H1 (cell line): ENCODE measurements at regions not wholly inside any gene's neighbourhood (a gene's known extent, or its start where the extent isn't known, plus 50 kb on each side); places are given as distances from the start of the nearest gene placed in this dataset.

Experiments
- CTCF ChIA-PET: fragments of 300-600 bp; sonication (Branson Sonifier 250); formaldehyde crosslinking; loops from one replicate; lab custom pipeline; 2021; ENCODE audit not compliant: partially characterized antibody; lab: Charles Lee
- POLR2A ChIA-PET: fragments of 300-600 bp; sonication (Branson Sonifier 250); formaldehyde crosslinking; loops from one replicate; lab custom pipeline; 2021; ENCODE audit warnings: inconsistent platforms; ENCODE audit not compliant: partially characterized antibody; lab: Charles Lee
- DNase-seq, 2 experiments: peaks; one replicate each; pipeline versions ENCODE4 v3.0.0 to v3.0.0-alpha.2; 2010 to 2022; ENCODE audit warnings: low spot score in 2 of 2, low read depth in 1 of 2, mixed read lengths in 1 of 2
- FAIRE-seq: peaks from 2 replicates; lab custom pipeline; 2011; peaks lifted over from hg19 to GRCh38; lab: Jason Lieb, UNC
- H2AFZ ChIP-seq: 2 replicates; pipeline ENCODE4 v1.8.1; 2012; ENCODE audit warnings: low read length, inconsistent platforms
- H2AK5ac ChIP-seq: 2 replicates; pipeline ENCODE4 v1.6.1; 2013; ENCODE audit warnings: low read depth, low read length
- H2BK120ac ChIP-seq: replicated peaks from 2 replicates; pipeline ENCODE3; 2013; ENCODE audit warnings: low read depth, low read length, inconsistent platforms
- H2BK12ac ChIP-seq: 2 replicates; pipeline ENCODE4 v1.6.1; 2013; ENCODE audit warnings: low read depth, low read length
- H2BK15ac ChIP-seq: 2 replicates; pipeline ENCODE4 v1.6.1; 2013; ENCODE audit warnings: low read length
- H2BK20ac ChIP-seq: 2 replicates; pipeline ENCODE4 v1.6.1; 2013; ENCODE audit warnings: low read length
- H2BK5ac ChIP-seq: 2 replicates; pipeline ENCODE4 v1.6.1; 2013; ENCODE audit warnings: low read depth, low read length
- H3K14ac ChIP-seq: 2 replicates; pipeline ENCODE4 v1.6.1; 2013; ENCODE audit warnings: inconsistent platforms; ENCODE audit not compliant: insufficient read length
- H3K18ac ChIP-seq: 2 replicates; pipeline ENCODE4 v1.6.1; 2013; ENCODE audit warnings: low read length; ENCODE audit errors: extremely low read depth
- H3K23ac ChIP-seq: 2 replicates; pipeline ENCODE4 v1.6.1; 2013; ENCODE audit warnings: inconsistent platforms; ENCODE audit not compliant: insufficient read length
- H3K23me2 ChIP-seq: 2 replicates; pipeline ENCODE4 v1.6.1; 2013; ENCODE audit warnings: low read depth, low read length
- H3K27ac ChIP-seq: 2 replicates; pipeline ENCODE4 v1.6.1; 2011; ENCODE audit warnings: low read depth, low read length, inconsistent platforms
- H3K27me3 ChIP-seq, 4 experiments: replicated peaks in 1 of 4; 1 replicate in 1 of 4; 2 replicates in 3 of 4; pipeline versions ENCODE4 v1.6.1 to v1.8.1; 2011 to 2013; ENCODE audit warnings: low read length in 3 of 4, mild to moderate bottlenecking in 3 of 4, inconsistent platforms in 2 of 4, mixed read lengths in 2 of 4, moderate library complexity in 1 of 4; ENCODE audit not compliant: control insufficient read depth in 3 of 4, insufficient read depth in 3 of 4; ENCODE audit errors: extremely low read depth in 1 of 4
- H3K36me3 ChIP-seq, 4 experiments: 2 replicates each; pipeline versions ENCODE4 v1.6.1 to v1.8.1; 2011 to 2013; ENCODE audit warnings: mild to moderate bottlenecking in 4 of 4, low read length in 3 of 4, moderate library complexity in 2 of 4, control low read depth in 1 of 4, inconsistent platforms in 1 of 4; ENCODE audit not compliant: insufficient read depth in 4 of 4, control insufficient read depth in 2 of 4
- H3K4ac ChIP-seq: replicated peaks from 2 replicates; pipeline ENCODE3; 2013; ENCODE audit warnings: low read length, low read depth, mixed read lengths, inconsistent platforms; ENCODE audit not compliant: insufficient read length
- H3K4me1 ChIP-seq, 4 experiments: replicated peaks in 1 of 4; 1 replicate in 1 of 4; 2 replicates in 3 of 4; pipeline versions ENCODE4 v1.6.1 to v1.8.1; 2011 to 2013; ENCODE audit warnings: low read length in 3 of 4, inconsistent platforms in 2 of 4, mixed read lengths in 1 of 4; ENCODE audit not compliant: insufficient read depth in 4 of 4, control insufficient read depth in 3 of 4
- H3K4me2 ChIP-seq, 2 experiments: 2 replicates each; pipeline versions ENCODE4 v1.6.1 to v1.8.1; 2011 to 2013; ENCODE audit warnings: low read depth in 2 of 2, low read length in 2 of 2, control low read depth in 1 of 2, inconsistent platforms in 1 of 2, mild to moderate bottlenecking in 1 of 2; ENCODE audit not compliant: insufficient read depth in 1 of 2
- H3K4me3 ChIP-seq, 4 experiments: fragments of 200-600, 300-600 bp in 1 of 4; sonication (generic), shearing (Covaris generic), sonication (Bioruptor Twin) in 1 of 4; 2 replicates each; pipeline versions ENCODE4 v1.5.1 to v1.8.1; 2011 to 2016; ENCODE audit warnings: low read length in 4 of 4, low read depth in 3 of 4, control low read depth in 2 of 4, inconsistent platforms in 2 of 4, mild to moderate bottlenecking in 2 of 4, mixed read lengths in 1 of 4, moderate library complexity in 1 of 4; ENCODE audit not compliant: insufficient read depth in 2 of 4; ENCODE audit errors: extremely low read depth in 1 of 4
- H3K56ac ChIP-seq: replicated peaks from 2 replicates; pipeline ENCODE3; 2013; ENCODE audit warnings: low read depth, mild to moderate bottlenecking, mixed read lengths, low read length, inconsistent platforms; ENCODE audit not compliant: insufficient read length
- H3K79me1 ChIP-seq: 2 replicates; pipeline ENCODE4 v1.6.1; 2013; ENCODE audit warnings: low read depth, low read length, control low read depth
- H3K79me2 ChIP-seq, 2 experiments: 2 replicates each; pipeline versions ENCODE4 v1.6.1 to v1.8.1; 2012 to 2013; ENCODE audit warnings: low read length in 2 of 2, mild to moderate bottlenecking in 2 of 2, inconsistent platforms in 1 of 2; ENCODE audit not compliant: insufficient read depth in 2 of 2, control insufficient read depth in 1 of 2
- H3K9ac ChIP-seq, 4 experiments: replicated peaks in 1 of 4; 1 replicate in 1 of 4; 2 replicates in 3 of 4; pipeline versions ENCODE4 v1.6.1 to v1.8.1; 2011 to 2013; ENCODE audit warnings: low read depth in 3 of 4, low read length in 3 of 4, control low read depth in 2 of 4, mild to moderate bottlenecking in 2 of 4, moderate library complexity in 2 of 4, inconsistent platforms in 1 of 4; ENCODE audit errors: extremely low read depth in 1 of 4
- H3K9me3 ChIP-seq, 2 experiments: 2 replicates each; pipeline versions ENCODE4 v1.6.1 to v1.8.1; 2012 to 2013; ENCODE audit warnings: mild to moderate bottlenecking in 2 of 2, moderate library complexity in 2 of 2, control low read depth in 1 of 2, inconsistent platforms in 1 of 2, low read depth in 1 of 2, low read length in 1 of 2, mixed read lengths in 1 of 2; ENCODE audit not compliant: insufficient read depth in 2 of 2
- H4K20me1 ChIP-seq, 2 experiments: replicated peaks in 1 of 2; 2 replicates each; pipeline versions ENCODE3 to v1.8.1; 2011 to 2013; ENCODE audit warnings: inconsistent platforms in 2 of 2, low read length in 2 of 2, mild to moderate bottlenecking in 1 of 2; ENCODE audit not compliant: insufficient read depth in 2 of 2, control insufficient read depth in 1 of 2
- H4K5ac ChIP-seq: 2 replicates; pipeline ENCODE4 v1.6.1; 2013; ENCODE audit warnings: low read length, low read depth, mixed read lengths, inconsistent platforms; ENCODE audit not compliant: insufficient read length
- H4K8ac ChIP-seq: 2 replicates; pipeline ENCODE4 v1.8.0; 2013; ENCODE audit warnings: mild to moderate bottlenecking, moderate library complexity, low read length, inconsistent platforms; ENCODE audit not compliant: insufficient read depth; ENCODE audit errors: extremely low read depth
- H4K91ac ChIP-seq: replicated peaks from 2 replicates; pipeline ENCODE3; 2013; ENCODE audit warnings: low read length, mixed read lengths, inconsistent platforms; ENCODE audit not compliant: insufficient read length
- EZH2 ChIP-seq: fragments of 200-600 bp; sonication (generic); IDR thresholded peaks from 2 replicates; pipeline ENCODE4 v1.7.1; 2012; ENCODE audit warnings: low read depth, mild to moderate bottlenecking, moderate library complexity, low read length, inconsistent platforms; ENCODE audit not compliant: severe bottlenecking
- WGBS, 2 experiments: shearing (Covaris generic) in 1 of 2; methylation state at CpG; one replicate each; pipeline versions ENCODE4 v1.1.6 to v1.1.7; 2013 to 2015; ENCODE audit warnings: low lambda C conversion rate in 2 of 2, mixed read lengths in 2 of 2, inconsistent platforms in 1 of 2, low coverage in 1 of 2, missing lambda C conversion rate in 1 of 2; ENCODE audit not compliant: insufficient replicate concordance in 2 of 2, insufficient coverage in 1 of 2, insufficient read length in 1 of 2; ENCODE audit errors: extremely low coverage in 1 of 2, missing lambda C conversion rate in 1 of 2; 5-methylcytosine and 5-hydroxymethylcytosine counted together
- TF ChIP-seq, protein P1 (sequence below): IDR thresholded peaks from 2 replicates; pipeline ENCODE4 v1.6.1; 2011; ENCODE audit warnings: low read length, improper control_type of control experiment

DNA sequence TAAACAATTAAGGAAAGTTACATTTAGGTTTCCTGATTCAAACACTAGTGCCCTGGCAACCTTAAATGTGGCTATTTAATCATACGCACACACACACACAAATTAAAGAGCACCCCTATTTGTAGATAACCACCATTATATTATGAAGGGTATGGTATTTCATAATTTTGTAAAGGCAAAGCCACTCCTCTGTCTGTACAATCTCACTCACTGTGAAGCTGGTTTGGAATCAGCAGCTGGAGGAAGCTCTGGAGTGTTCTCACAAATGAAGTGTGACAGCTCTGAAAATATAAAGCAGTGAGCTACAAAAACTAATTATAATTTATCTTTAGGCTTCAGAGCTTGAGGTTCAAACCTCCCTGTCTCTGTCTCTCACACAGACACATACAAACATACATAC is 57.9 kb upstream of the KCNJ16 start:
- ChIA-PET POLR2A (no interaction called here), CTCF (no interaction called here)
- no peak overlapping the region for H2AK5ac ChIP-seq
- H4K20me1 ChIP-seq: no peaks in the 10 kb centered on the region
- H3K14ac ChIP-seq: no peak overlapping the region
- H4K8ac ChIP-seq: no peak overlapping the region
- H3K18ac ChIP-seq: no peak overlapping the region
- no peaks in the 10 kb centered on the region for H3K79me1 ChIP-seq
- no peak overlapping the region for H3K23ac ChIP-seq
- no peaks in the 10 kb centered on the region for H3K23me2 ChIP-seq
- H3K9me3 ChIP-seq: no peaks in the 10 kb centered on the region
- H3K4me3 ChIP-seq: no peak overlapping the region
- no peak overlapping the region for H2AFZ ChIP-seq
- no peak overlapping the region for H3K9ac ChIP-seq
- H2BK12ac ChIP-seq: no peak overlapping the region
- no peak overlapping the region for H4K91ac ChIP-seq
- TF ChIP-seq, protein P1, sequence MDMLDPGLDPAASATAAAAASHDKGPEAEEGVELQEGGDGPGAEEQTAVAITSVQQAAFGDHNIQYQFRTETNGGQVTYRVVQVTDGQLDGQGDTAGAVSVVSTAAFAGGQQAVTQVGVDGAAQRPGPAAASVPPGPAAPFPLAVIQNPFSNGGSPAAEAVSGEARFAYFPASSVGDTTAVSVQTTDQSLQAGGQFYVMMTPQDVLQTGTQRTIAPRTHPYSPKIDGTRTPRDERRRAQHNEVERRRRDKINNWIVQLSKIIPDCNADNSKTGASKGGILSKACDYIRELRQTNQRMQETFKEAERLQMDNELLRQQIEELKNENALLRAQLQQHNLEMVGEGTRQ: no peak
- no peak for TF ChIP-seq EZH2
- H3K4me2 ChIP-seq: no peak overlapping the region
- H2BK20ac ChIP-seq: no peak overlapping the region
- 100% methylated on average over 1 of the region's 1 CpG; no CpG with 5 or more reads in 1 of the 2 experiments for WGBS, 2 experiments
- DNase-seq (no peak), FAIRE-seq (no peak)
- H3K36me3 ChIP-seq: no peaks in the 10 kb centered on the region
- no peak overlapping the region for H2BK15ac ChIP-seq
- H3K79me2 ChIP-seq: no peaks in the 10 kb centered on the region
- no peak overlapping the region for H4K5ac ChIP-seq
- H3K27me3 ChIP-seq: no peaks in the 10 kb centered on the region
- no peak overlapping the region for H3K56ac ChIP-seq
- H3K4ac ChIP-seq: no peak overlapping the region
- no peak overlapping the region for H2BK5ac ChIP-seq
- no peaks in the 10 kb centered on the region for H3K4me1 ChIP-seq
- no peak overlapping the region for H2BK120ac ChIP-seq
- H3K27ac ChIP-seq: no peak overlapping the region
